OCI-LY1 (cell line): ENCODE measurements at regions not wholly inside any gene's neighbourhood (a gene's known extent, or its start where the extent isn't known, plus 50 kb on each side); places are given as distances from the start of the nearest gene placed in this dataset.

Experiments used
- H2AFZ ChIP-seq: fragments of 200-600 bp; sonication (generic), shearing (Covaris generic); 2 replicates; pipeline ENCODE4 v1.6.0; 2014; ENCODE audit warnings: antibody characterized with exemption, mild to moderate bottlenecking, low read length
- H3F3A ChIP-seq: fragments of 200-600 bp; sonication (generic), shearing (Covaris generic); 2 replicates; pipeline ENCODE4 v1.6.0; 2014; ENCODE audit warnings: mild to moderate bottlenecking, antibody characterized with exemption, low read length, moderate library complexity; ENCODE audit not compliant: insufficient read depth
- H3K27ac ChIP-seq: fragments of 200-600 bp; sonication (generic); 2 replicates; pipeline ENCODE4 v1.5.1; 2014; ENCODE audit warnings: low read length, mixed run types, mild to moderate bottlenecking, low read depth; ENCODE audit not compliant: poor library complexity, severe bottlenecking
- H3K27me3 ChIP-seq: fragments of 200-600 bp; sonication (generic); 2 replicates; pipeline ENCODE4 v1.6.0; 2014; ENCODE audit warnings: antibody characterized with exemption, mild to moderate bottlenecking, low read length, moderate library complexity; ENCODE audit not compliant: insufficient read depth
- H3K36me3 ChIP-seq: fragments of 200-600 bp; sonication (generic); 2 replicates; pipeline ENCODE4 v1.6.1; 2014; ENCODE audit warnings: mild to moderate bottlenecking, antibody characterized with exemption, low read length, moderate library complexity, mixed read lengths; ENCODE audit not compliant: insufficient read depth
- H3K4me1 ChIP-seq: fragments of 200-600 bp; sonication (generic); 2 replicates; pipeline ENCODE4 v1.5.1; 2014; ENCODE audit warnings: mild to moderate bottlenecking, low read length, moderate library complexity; ENCODE audit not compliant: insufficient read depth, severe bottlenecking
- H3K4me2 ChIP-seq: fragments of 200-600 bp; sonication (generic), shearing (Covaris generic); 2 replicates; pipeline ENCODE4 v1.6.1; 2014; ENCODE audit warnings: low read length
- H3K4me3 ChIP-seq: fragments of 200-600 bp; sonication (generic); 2 replicates; pipeline ENCODE4 v1.5.1; 2014; ENCODE audit warnings: low read length, low read depth, mild to moderate bottlenecking, mixed read lengths; ENCODE audit not compliant: poor library complexity, severe bottlenecking
- H3K79me2 ChIP-seq: fragments of 200-600 bp; shearing (Covaris generic); 2 replicates; pipeline ENCODE4 v1.6.1; 2016; ENCODE audit warnings: mixed run types, low read length, mixed read lengths; ENCODE audit not compliant: insufficient read depth
- H3K9ac ChIP-seq: fragments of 200-600 bp; sonication (generic), shearing (Covaris generic); 2 replicates; pipeline ENCODE4 v1.6.1; 2014; ENCODE audit warnings: mild to moderate bottlenecking, low read length, mixed read lengths
- H3K9me2 ChIP-seq: fragments of 200-600 bp; sonication (generic), shearing (Covaris generic); 2 replicates; pipeline ENCODE4 v1.6.1; 2014; ENCODE audit warnings: low read depth, mild to moderate bottlenecking, low read length, mixed read lengths
- H3K9me3 ChIP-seq: fragments of 200-600 bp; shearing (Covaris generic); 2 replicates; pipeline ENCODE4 v1.6.1; 2014; ENCODE audit warnings: low read length, mixed read lengths
- H4K20me1 ChIP-seq: fragments of 200-600 bp; sonication (generic), shearing (Covaris generic); 2 replicates; pipeline ENCODE4 v1.6.0; 2016; ENCODE audit warnings: mild to moderate bottlenecking, low read length; ENCODE audit not compliant: insufficient read depth
- CTCF ChIP-seq: fragments of 200-600 bp; sonication (generic), shearing (Covaris generic); IDR thresholded peaks from 2 replicates; pipeline ENCODE4 v1.5.1; 2017; ENCODE audit warnings: mild to moderate bottlenecking, antibody characterized with exemption, low read length, moderate library complexity, mixed read lengths
- EZH2 ChIP-seq: fragments of 200-600 bp; sonication (generic), shearing (Covaris generic); IDR thresholded peaks from 2 replicates; pipeline ENCODE4 v1.8.0; 2017; ENCODE audit warnings: borderline replicate concordance, mixed run types, mild to moderate bottlenecking, antibody characterized with exemption, low read length, moderate library complexity, mixed read lengths

- TF ChIP-seq EZH2 (no peak), CTCF (no peak)
- no peak overlapping the region for H3K27ac ChIP-seq
Measured at GRCh38 chr13:31056644-31057271, 104.9 kb downstream of the HSPH1 start.

GRCh38 chr13:31055589-31055988 is 106.1 kb downstream of the HSPH1 start:
- no peaks in the 10 kb centered on the region for H3K27me3 ChIP-seq
- H3K4me1 ChIP-seq = no peaks in the 10 kb centered on the region
- no peaks in the 10 kb centered on the region for H3K9me3 ChIP-seq
- H3K9me2 ChIP-seq = no peaks in the 10 kb centered on the region
- H3K9ac ChIP-seq = no peak overlapping the region
- no peaks in the 10 kb centered on the region for H4K20me1 ChIP-seq
- H3F3A ChIP-seq = no peaks in the 10 kb centered on the region
- no peak overlapping the region for H3K4me2 ChIP-seq
- H3K36me3 ChIP-seq = no peaks in the 10 kb centered on the region
- no peak overlapping the region for H3K4me3 ChIP-seq
- no peak for TF ChIP-seq CTCF
- no peak for TF ChIP-seq EZH2
- no peak overlapping the region for H3K27ac ChIP-seq
- no peak overlapping the region for H2AFZ ChIP-seq
- H3K79me2 ChIP-seq = no peaks in the 10 kb centered on the region

More at GRCh38 chr13:31056644-31057271, 104.9 kb downstream of the HSPH1 start:
- Histone ChIP-seq H3K4me3 (no peak overlapping the region), H3K9me3 (no peaks in the 10 kb centered on the region), H3K27me3 (no peaks in the 10 kb centered on the region), H3F3A (no peaks in the 10 kb centered on the region), H3K9ac (no peak overlapping the region), H3K36me3 (no peaks in the 10 kb centered on the region), H4K20me1 (no peaks in the 10 kb centered on the region), H3K9me2 (no peaks in the 10 kb centered on the region), H3K4me2 (no peak overlapping the region), H3K4me1 (no peaks in the 10 kb centered on the region), H3K79me2 (no peaks in the 10 kb centered on the region), H2AFZ (no peak overlapping the region)

GRCh38 chr13:31054632-31055031 is 107.1 kb downstream of the HSPH1 start:
- H3K9ac ChIP-seq = no peak overlapping the region
- no peak for TF ChIP-seq CTCF
- TF ChIP-seq EZH2 = no peak
- no peaks in the 10 kb centered on the region for H3K9me3 ChIP-seq

More at GRCh38 chr13:31054632-31055031, 107.1 kb downstream of the HSPH1 start:
- Histone ChIP-seq H3K4me2 (no peak overlapping the region), H3F3A (no peaks in the 10 kb centered on the region), H3K9me2 (no peaks in the 10 kb centered on the region), H3K4me3 (no peak overlapping the region), H2AFZ (no peak overlapping the region), H3K27ac (no peak overlapping the region), H3K36me3 (no peaks in the 10 kb centered on the region), H4K20me1 (no peaks in the 10 kb centered on the region), H3K4me1 (no peaks in the 10 kb centered on the region), H3K27me3 (no peaks in the 10 kb centered on the region), H3K79me2 (no peaks in the 10 kb centered on the region)
